Type B pancreatic cell (in vitro differentiated cells): ENCODE measurements at regions not wholly inside any gene's neighbourhood (a gene's known extent, or its start where the extent isn't known, plus 50 kb on each side); places are given as distances from the start of the nearest gene placed in this dataset.

Experiments
- DNase-seq: peaks from one replicate; pipeline ENCODE4 v3.0.0; 2021; ENCODE audit warnings: mixed read lengths; ENCODE audit not compliant: unreplicated experiment; ENCODE audit errors: extremely low spot score
- H3K27ac Mint-ChIP-seq: 2 replicates; pipeline ENCODE4 v1.8.0; 2021; ENCODE audit warnings: mild to moderate bottlenecking, mixed read lengths
- H3K27me3 Mint-ChIP-seq: 2 replicates; pipeline ENCODE4 v1.8.0; 2021; ENCODE audit warnings: mixed read lengths
- H3K36me3 Mint-ChIP-seq: 2 replicates; pipeline ENCODE4 v1.8.0; 2021; ENCODE audit warnings: mixed read lengths
- H3K4me1 Mint-ChIP-seq: one replicate; pipeline ENCODE4 v1.8.0; 2021; ENCODE audit warnings: mixed read lengths; ENCODE audit not compliant: unreplicated experiment
- H3K4me3 Mint-ChIP-seq: 2 replicates; pipeline ENCODE4 v1.8.0; 2021; ENCODE audit warnings: mild to moderate bottlenecking, mixed read lengths
- H3K9me3 Mint-ChIP-seq: 2 replicates; pipeline ENCODE4 v1.8.0; 2021; ENCODE audit warnings: mixed read lengths
- CTCF ChIP-seq: fragments of 200-600 bp; sonication (generic); conservative IDR thresholded peaks from 2 replicates; pipeline ENCODE4 v1.5.0; 2021; ENCODE audit warnings: antibody characterized with exemption, mild to moderate bottlenecking

GRCh38 chr2:160889439-160890170, 270.6 kb upstream of the TANK start:
- DNase-seq, result no peak
- Mint-ChIP-seq H3K27ac (no peak overlapping the region), H3K36me3 (no peaks in the 10 kb centered on the region), H3K4me1 (no peaks in the 10 kb centered on the region), H3K9me3 (no peaks in the 10 kb centered on the region), H3K4me3 (no peak overlapping the region), H3K27me3 (no peaks in the 10 kb centered on the region)
- TF ChIP-seq CTCF, result no peak

- H3K9me3 Mint-ChIP-seq, result no peaks in the 10 kb centered on the region
- H3K27ac Mint-ChIP-seq, result no peak overlapping the region
- DNase-seq, result no peak
- no peak for TF ChIP-seq CTCF
- H3K4me3 Mint-ChIP-seq, result no peak overlapping the region
- no peaks in the 10 kb centered on the region for H3K27me3 Mint-ChIP-seq
- H3K36me3 Mint-ChIP-seq, result no peaks in the 10 kb centered on the region
- H3K4me1 Mint-ChIP-seq, result no peaks in the 10 kb centered on the region
Measured at GRCh38 chr2:160890667-160891352, 269.4 kb upstream of the TANK start.

- DNase-seq, result no peak
- Mint-ChIP-seq H3K36me3 (no peaks in the 10 kb centered on the region), H3K27me3 (no peaks in the 10 kb centered on the region)
Measured at GRCh38 chr2:160891353-160891740, 268.9 kb upstream of the TANK start.

GRCh38 chr2:160892204-160892603, 268.0 kb upstream of the TANK start:
- H3K27ac Mint-ChIP-seq, result no peak overlapping the region
- TF ChIP-seq CTCF, result no peak
- DNase-seq, result no peak
- H3K4me3 Mint-ChIP-seq, result no peak overlapping the region
- H3K4me1 Mint-ChIP-seq, result no peaks in the 10 kb centered on the region
- H3K9me3 Mint-ChIP-seq, result no peaks in the 10 kb centered on the region
- H3K27me3 Mint-ChIP-seq, result no peaks in the 10 kb centered on the region
- no peaks in the 10 kb centered on the region for H3K36me3 Mint-ChIP-seq

More at GRCh38 chr2:160891353-160891740, 268.9 kb upstream of the TANK start:
- no peak overlapping the region for H3K27ac Mint-ChIP-seq
- H3K4me3 Mint-ChIP-seq, result no peak overlapping the region
- H3K9me3 Mint-ChIP-seq, result no peaks in the 10 kb centered on the region
- TF ChIP-seq CTCF, result no peak
- no peaks in the 10 kb centered on the region for H3K4me1 Mint-ChIP-seq

GRCh38 chr2:160893581-160893980, 266.6 kb upstream of the TANK start:
- no peaks in the 10 kb centered on the region for H3K9me3 Mint-ChIP-seq
- no peaks in the 10 kb centered on the region for H3K4me1 Mint-ChIP-seq
- H3K27ac Mint-ChIP-seq, result no peak overlapping the region
- no peak for DNase-seq
- H3K27me3 Mint-ChIP-seq, result no peaks in the 10 kb centered on the region
- no peaks in the 10 kb centered on the region for H3K36me3 Mint-ChIP-seq
- TF ChIP-seq CTCF, result no peak
- no peak overlapping the region for H3K4me3 Mint-ChIP-seq
